HEK293T (cell line): ENCODE measurements at regions not wholly inside any gene's neighbourhood (a gene's known extent, or its start where the extent isn't known, plus 50 kb on each side); places are given as distances from the start of the nearest gene placed in this dataset.
"Not testable (repeated sequence)": the region's sequence is repeated elsewhere in the genome, so short reads cannot be mapped to it uniquely, and the experiment has no call there.

ENCODE experiments used
- CTCF ChIA-PET: fragments of 350-600 bp; formaldehyde crosslinking; extraction: SDS; loops from one replicate; lab custom pipeline; 2021; ENCODE audit warnings: antibody characterized with exemption, inconsistent platforms; lab: Yijun Ruan, JAX
- POLR2A ChIA-PET: fragments of 350-600 bp; formaldehyde crosslinking; extraction: SDS; loops from one replicate; lab custom pipeline; 2020; ENCODE audit warnings: antibody characterized with exemption, inconsistent platforms; lab: Yijun Ruan, JAX
- DNase-seq: peaks from one replicate; pipeline ENCODE4 v3.0.0; 2012; ENCODE audit warnings: mixed read lengths; ENCODE audit errors: extremely low spot score
- ARNT ChIP-seq: fragments of 450-650 bp; IDR thresholded peaks from 2 replicates; pipeline ENCODE4 v1.6.1; 2017; ENCODE audit warnings: mild to moderate bottlenecking
- BHLHE40 ChIP-seq: fragments of 450-650 bp; IDR thresholded peaks from 2 replicates; pipeline ENCODE4 v1.6.1; 2016; ENCODE audit warnings: mild to moderate bottlenecking, moderate library complexity, borderline replicate concordance
- CTBP1 ChIP-seq: fragments of 450-650 bp; IDR thresholded peaks from 2 replicates; pipeline ENCODE4 v1.6.1; 2016; ENCODE audit warnings: borderline replicate concordance
- ELF4 ChIP-seq: fragments of 450-650 bp; IDR thresholded peaks from 2 replicates; pipeline ENCODE4 v1.6.1; 2017; ENCODE audit warnings: antibody characterized with exemption
- FOXA1 ChIP-seq: fragments of 450-650 bp; IDR thresholded peaks from 2 replicates; pipeline ENCODE4 v1.6.1; 2016; ENCODE audit warnings: mild to moderate bottlenecking
- FOXK2 ChIP-seq: fragments of 450-650 bp; IDR thresholded peaks from 2 replicates; pipeline ENCODE4 v1.6.1; 2016; ENCODE audit warnings: mild to moderate bottlenecking
- FOXM1 ChIP-seq: fragments of 450-650 bp; IDR thresholded peaks from 2 replicates; pipeline ENCODE4 v1.6.1; 2017; ENCODE audit warnings: mild to moderate bottlenecking, borderline replicate concordance
- HDGF ChIP-seq: fragments of 450-650 bp; IDR thresholded peaks from 2 replicates; pipeline ENCODE4 v1.6.1; 2017; ENCODE audit warnings: antibody characterized with exemption, borderline replicate concordance
- L3MBTL2 ChIP-seq: fragments of 450-650 bp; conservative IDR thresholded peaks from 2 replicates; pipeline ENCODE4 v1.6.1; 2016; ENCODE audit warnings: mild to moderate bottlenecking
- LEF1 ChIP-seq: fragments of 450-650 bp; IDR thresholded peaks from 2 replicates; pipeline ENCODE4 v1.6.1; 2017; ENCODE audit warnings: mild to moderate bottlenecking, borderline replicate concordance
- NFRKB ChIP-seq: fragments of 450-650 bp; IDR thresholded peaks from 2 replicates; pipeline ENCODE4 v1.6.1; 2016; ENCODE audit warnings: mild to moderate bottlenecking, moderate library complexity
- PKNOX1 ChIP-seq: fragments of 450-650 bp; IDR thresholded peaks from 2 replicates; pipeline ENCODE4 v1.6.1; 2016
- SP1 ChIP-seq: fragments of 450-650 bp; IDR thresholded peaks from 2 replicates; pipeline ENCODE4 v1.6.1; 2017
- SUZ12 ChIP-seq: fragments of 450-650 bp; IDR thresholded peaks from 2 replicates; pipeline ENCODE4 v1.6.1; 2016; ENCODE audit warnings: mild to moderate bottlenecking
- TARDBP ChIP-seq: fragments of 450-650 bp; IDR thresholded peaks from 2 replicates; pipeline ENCODE4 v1.6.1; 2016
- ZNF384 ChIP-seq: fragments of 450-650 bp; IDR thresholded peaks from 2 replicates; pipeline ENCODE4 v1.6.1; 2016

DNA sequence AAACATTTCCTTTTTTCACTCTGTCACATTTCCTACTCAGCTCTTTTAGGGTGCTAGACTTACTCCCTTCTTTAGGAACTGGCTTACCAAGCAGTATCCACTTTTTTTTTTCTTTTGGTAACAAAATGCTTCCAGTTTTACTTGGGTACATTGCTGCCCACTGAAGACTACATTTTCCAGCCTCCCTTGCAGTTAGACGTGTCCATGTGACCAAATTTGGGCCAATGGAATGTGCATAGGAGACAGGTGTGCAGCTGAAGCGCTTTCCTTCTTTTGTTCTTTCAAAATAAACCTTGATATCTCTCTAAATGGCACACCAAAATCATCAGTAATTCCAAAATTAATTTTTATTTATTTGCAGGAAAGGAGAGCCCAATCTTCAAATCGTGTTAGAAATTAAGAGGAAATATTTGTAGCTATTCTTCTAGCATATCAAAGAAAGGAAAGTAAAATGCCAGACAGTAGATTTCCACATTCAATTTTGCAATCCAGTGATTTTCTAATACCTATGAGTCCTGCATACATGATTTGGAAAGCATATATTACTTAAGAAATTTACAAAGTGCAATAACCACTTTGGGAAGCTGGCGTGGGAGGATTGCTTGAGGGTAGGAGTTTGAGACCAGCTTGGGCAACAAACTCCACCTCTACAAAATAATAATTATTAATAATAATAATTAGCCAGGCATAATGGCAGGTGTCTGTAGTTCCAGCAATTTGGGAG, 422.0 kb upstream of the FRG2C start:
- ChIA-PET CTCF (no interaction called here), POLR2A (no interaction called here)
- TF ChIP-seq FOXK2: no peak
- no peak for TF ChIP-seq NFRKB
- no peak for TF ChIP-seq ARNT
- TF ChIP-seq TARDBP: no peak
- TF ChIP-seq FOXA1: no peak
- TF ChIP-seq SUZ12: no peak
- no peak for TF ChIP-seq BHLHE40
- TF ChIP-seq ZNF384: no peak
- TF ChIP-seq LEF1: no peak
- no peak for TF ChIP-seq PKNOX1
- no peak for TF ChIP-seq FOXM1
- TF ChIP-seq SP1: no peak
- TF ChIP-seq ELF4: no peak
- TF ChIP-seq CTBP1: no peak
- no peak for TF ChIP-seq L3MBTL2
- TF ChIP-seq HDGF: no peak
- DNase-seq: no peak

DNA sequence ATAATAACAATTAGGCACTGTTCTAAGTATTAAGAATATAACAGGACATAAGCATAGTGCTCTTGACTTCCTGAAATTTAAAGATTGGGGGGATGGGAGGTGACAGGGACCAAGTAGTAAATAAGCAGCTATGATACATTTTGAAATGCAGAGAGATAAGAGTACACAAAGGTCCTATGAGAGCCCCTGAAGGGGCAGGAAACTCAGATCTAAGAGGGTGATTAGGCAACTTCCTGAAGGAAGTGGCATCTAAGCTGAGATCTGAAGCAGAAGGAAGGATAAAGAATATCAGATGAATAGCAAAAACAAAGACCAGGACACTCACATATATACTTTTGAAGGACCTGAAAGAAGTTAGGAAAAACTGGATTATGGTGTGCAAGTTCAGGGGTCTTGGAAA, 415.2 kb upstream of the FRG2C start:
- POLR2A ChIA-PET: no interaction called here
- no peak for DNase-seq
- TF ChIP-seq NFRKB: no peak
- no peak for TF ChIP-seq HDGF
- TF ChIP-seq L3MBTL2: no peak
- no peak for TF ChIP-seq BHLHE40
- no peak for TF ChIP-seq TARDBP
- TF ChIP-seq CTBP1: no peak
- TF ChIP-seq FOXM1: no peak
- TF ChIP-seq FOXA1: no peak
- TF ChIP-seq ELF4: no peak
- no peak for TF ChIP-seq SP1
- no peak for TF ChIP-seq PKNOX1
- TF ChIP-seq LEF1: no peak
- no peak for TF ChIP-seq ARNT
- no peak for TF ChIP-seq FOXK2
- TF ChIP-seq SUZ12: no peak
- no peak for TF ChIP-seq ZNF384
- CTCF ChIA-PET: no interaction called here

GRCh38 chr3:75254685-75255084, 409.4 kb upstream of the FRG2C start:
- ChIA-PET CTCF (no interaction called here), POLR2A (no interaction called here)
- TF ChIP-seq ZNF384 (no peak), FOXA1 (no peak), CTBP1 (no peak), HDGF (no peak), SUZ12 (no peak), TARDBP (no peak), SP1 (no peak), NFRKB (no peak), PKNOX1 (no peak), FOXK2 (no peak), FOXM1 (no peak), ARNT (no peak)
- no peak for DNase-seq

- POLR2A ChIA-PET, DNase-seq: not testable (repeated sequence)
- CTCF ChIA-PET: interaction anchor here (0.8 to 1.1 kb wide), 2 partner anchors 11 to 56 kb away, joined by 3 to 5 read pairs; no protein-coding TSS in a partner anchor
Observed at GRCh38 chr3:75258825-75259683, 405.1 kb upstream of the FRG2C start.

DNA sequence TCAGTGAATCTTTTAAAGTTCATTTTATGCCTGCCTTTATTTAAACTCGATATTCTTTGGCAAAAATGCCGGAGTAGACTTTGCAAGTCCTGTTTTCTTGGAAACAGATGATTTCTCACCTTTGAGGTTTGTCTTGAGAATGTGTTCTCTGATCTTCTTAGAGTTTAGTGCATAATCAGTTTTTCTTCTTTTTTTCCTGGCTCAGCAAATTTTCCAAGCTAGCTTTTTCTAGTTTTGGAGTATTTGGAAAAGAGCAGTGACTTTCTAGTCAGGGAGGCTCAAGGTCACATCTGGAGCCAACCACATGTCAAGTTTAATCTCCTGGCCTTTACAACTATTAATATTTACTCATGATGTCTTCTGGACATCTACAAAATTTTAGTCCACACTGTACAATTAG, 403.2 kb upstream of the FRG2C start:
- DNase-seq, CTCF ChIA-PET, POLR2A ChIA-PET: not testable (repeated sequence)

DNA sequence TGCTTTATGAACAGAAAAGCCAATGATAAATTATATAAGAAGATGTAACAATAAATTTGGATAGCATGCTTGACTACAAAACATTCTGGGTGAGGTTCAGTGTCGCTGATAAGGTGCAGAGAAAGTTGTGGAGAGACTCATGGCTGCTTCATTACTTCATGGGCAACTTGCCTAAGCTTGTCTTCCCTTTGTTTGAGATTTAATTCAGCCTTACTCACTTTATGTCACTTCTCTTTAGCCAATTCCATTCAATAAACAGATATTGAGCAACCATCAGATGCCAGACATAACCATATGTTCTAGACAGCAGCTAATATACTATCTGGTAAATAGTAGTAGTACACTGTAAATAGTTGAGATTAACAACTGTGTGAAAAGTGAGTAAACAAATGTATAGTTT, 401.5 kb upstream of the FRG2C start:
- TF ChIP-seq CTBP1 (no peak), ARNT (no peak), FOXK2 (no peak), FOXA1 (no peak), SUZ12 (no peak), HDGF (no peak), PKNOX1 (no peak), ZNF384 (no peak), ELF4 (no peak), BHLHE40 (no peak), SP1 (no peak), L3MBTL2 (no peak), NFRKB (no peak), TARDBP (no peak), LEF1 (no peak)
- DNase-seq: no peak
- ChIA-PET CTCF (no interaction called here), POLR2A (no interaction called here)
